ENCODE measurements at regions not wholly inside any gene's neighbourhood (a gene's known extent, or its start where the extent isn't known, plus 50 kb on each side); places are given as distances from the start of the nearest gene placed in this dataset.

GRCh38 chr16:59688006-59688405 is 953.9 kb upstream of the GOT2 start:
- TF ChIP-seq, protein P1, sequence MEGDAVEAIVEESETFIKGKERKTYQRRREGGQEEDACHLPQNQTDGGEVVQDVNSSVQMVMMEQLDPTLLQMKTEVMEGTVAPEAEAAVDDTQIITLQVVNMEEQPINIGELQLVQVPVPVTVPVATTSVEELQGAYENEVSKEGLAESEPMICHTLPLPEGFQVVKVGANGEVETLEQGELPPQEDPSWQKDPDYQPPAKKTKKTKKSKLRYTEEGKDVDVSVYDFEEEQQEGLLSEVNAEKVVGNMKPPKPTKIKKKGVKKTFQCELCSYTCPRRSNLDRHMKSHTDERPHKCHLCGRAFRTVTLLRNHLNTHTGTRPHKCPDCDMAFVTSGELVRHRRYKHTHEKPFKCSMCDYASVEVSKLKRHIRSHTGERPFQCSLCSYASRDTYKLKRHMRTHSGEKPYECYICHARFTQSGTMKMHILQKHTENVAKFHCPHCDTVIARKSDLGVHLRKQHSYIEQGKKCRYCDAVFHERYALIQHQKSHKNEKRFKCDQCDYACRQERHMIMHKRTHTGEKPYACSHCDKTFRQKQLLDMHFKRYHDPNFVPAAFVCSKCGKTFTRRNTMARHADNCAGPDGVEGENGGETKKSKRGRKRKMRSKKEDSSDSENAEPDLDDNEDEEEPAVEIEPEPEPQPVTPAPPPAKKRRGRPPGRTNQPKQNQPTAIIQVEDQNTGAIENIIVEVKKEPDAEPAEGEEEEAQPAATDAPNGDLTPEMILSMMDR (conservative IDR thresholded peaks at IDR 0.05) = no peak
- no peak for TF ChIP-seq ZFX (IDR thresholded peaks at IDR 0.05)

DNA sequence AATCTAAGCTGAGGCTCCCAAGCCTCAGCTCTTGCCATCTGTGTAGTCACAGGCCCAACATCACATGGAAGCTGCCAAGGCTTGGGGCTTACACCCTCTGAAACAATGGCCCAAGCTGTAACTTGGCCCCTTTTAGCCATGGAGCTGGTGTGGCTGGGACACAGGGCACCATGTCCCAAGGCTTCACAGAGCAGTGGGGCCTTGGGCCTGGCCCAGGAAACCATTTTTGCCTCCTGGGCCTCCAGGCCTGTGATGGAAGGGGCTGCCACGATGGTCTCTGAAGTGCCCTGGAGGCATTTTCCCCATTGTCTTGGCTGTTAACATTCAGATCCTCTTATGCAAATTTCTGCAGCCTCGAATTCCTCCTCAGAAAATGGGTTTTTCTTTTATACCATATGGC is 952.3 kb upstream of the GOT2 start:
- TF ChIP-seq ZFX (IDR thresholded peaks at IDR 0.05) = no peak
- TF ChIP-seq, protein P1 (conservative IDR thresholded peaks at IDR 0.05) = no peak
- H3K27ac ChIP-seq = no peak overlapping the region

More at GRCh38 chr16:59688006-59688405, 953.9 kb upstream of the GOT2 start:
- no peak overlapping the region for H3K27ac ChIP-seq

DNA sequence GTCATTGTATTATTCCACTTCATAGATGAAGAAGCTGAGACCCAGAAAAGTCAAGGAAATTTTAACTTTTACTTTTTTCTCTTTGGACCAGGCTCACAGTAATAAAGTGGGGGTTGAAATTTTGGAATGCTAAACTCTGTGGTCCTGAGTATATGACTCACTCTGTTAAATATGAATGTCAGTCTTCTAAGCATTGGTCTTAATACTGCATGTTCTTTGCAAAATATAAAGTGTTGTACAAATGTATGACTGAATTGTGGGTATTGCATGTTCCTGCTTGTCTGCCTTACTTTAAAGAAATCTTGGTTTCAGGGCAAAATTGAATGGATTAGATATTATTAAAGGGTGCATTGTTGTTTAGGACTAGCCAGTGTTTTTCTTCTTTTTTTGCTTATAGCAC is 950.8 kb upstream of the GOT2 start:
- H3K27ac ChIP-seq = no peak overlapping the region
- TF ChIP-seq, protein P1 (conservative IDR thresholded peaks at IDR 0.05) = no peak
- TF ChIP-seq ZFX (IDR thresholded peaks at IDR 0.05) = no peak

GRCh38 chr16:59683709-59684108 is 949.6 kb upstream of the GOT2 start:
- no peak overlapping the region for H3K27ac ChIP-seq
- TF ChIP-seq, protein P1 (conservative IDR thresholded peaks at IDR 0.05) = no peak
- TF ChIP-seq ZFX (IDR thresholded peaks at IDR 0.05) = no peak

GRCh38 chr16:59665618-59666220 is 931.6 kb upstream of the GOT2 start:
- TF ChIP-seq, protein P1 (conservative IDR thresholded peaks at IDR 0.05) = no peak
- TF ChIP-seq ZFX (IDR thresholded peaks at IDR 0.05) = no peak
- no peak overlapping the region for H3K27ac ChIP-seq

DNA sequence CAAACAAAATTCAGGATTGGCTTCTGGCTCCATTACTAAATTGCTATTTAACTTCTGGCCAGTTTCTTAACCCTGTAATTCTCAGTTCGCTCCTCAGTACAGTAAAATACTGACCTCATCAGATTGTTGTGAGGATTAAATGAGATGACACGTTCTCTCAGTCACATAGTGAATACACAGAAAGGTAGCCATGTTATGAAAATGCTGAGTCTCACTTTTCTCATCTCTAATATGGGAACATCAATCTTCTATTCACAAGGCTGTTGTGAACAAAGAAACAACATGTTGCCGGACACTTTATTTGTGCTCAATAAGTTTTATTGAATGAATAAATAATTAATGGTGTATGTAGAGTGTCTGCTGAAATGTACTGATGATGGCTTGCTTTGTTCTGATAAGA is 924.5 kb upstream of the GOT2 start:
- TF ChIP-seq ZFX (IDR thresholded peaks at IDR 0.05) = no peak
- TF ChIP-seq, protein P1 (conservative IDR thresholded peaks at IDR 0.05) = no peak
- H3K27ac ChIP-seq = no peak overlapping the region

GRCh38 chr16:59655031-59655430 is 920.9 kb upstream of the GOT2 start:
- no peak for TF ChIP-seq ZFX (IDR thresholded peaks at IDR 0.05)
- TF ChIP-seq, protein P1 (conservative IDR thresholded peaks at IDR 0.05) = no peak
- H3K27ac ChIP-seq = no peak overlapping the region
